GM19467 (cell line): ENCODE measurements at regions not wholly inside any gene's neighbourhood (a gene's known extent, or its start where the extent isn't known, plus 50 kb on each side); places are given as distances from the start of the nearest gene placed in this dataset.

Experiments used
- ATAC-seq: cut with Tn5 transposase; IDR thresholded peaks from one replicate; pipeline ENCODE4 v1.9.1; 2021; ENCODE audit warnings: mild to moderate bottlenecking, moderate library complexity; ENCODE audit not compliant: unreplicated experiment

GRCh38 chr4:80145739-80146138 lies 51.6 kb upstream of the PRDM8 start:
- no peak for ATAC-seq

GRCh38 chr4:80144676-80145470 lies 52.4 kb upstream of the PRDM8 start:
- no peak for ATAC-seq

- no peak for ATAC-seq
Observed at GRCh38 chr4:80143307-80143679, 54.0 kb upstream of the PRDM8 start.

GRCh38 chr4:80142394-80143306 lies 54.7 kb upstream of the PRDM8 start:
- ATAC-seq = no peak

- no peak for ATAC-seq
Observed at GRCh38 chr4:80141543-80141942, 55.8 kb upstream of the PRDM8 start.

GRCh38 chr4:80140194-80140593 lies 57.1 kb upstream of the PRDM8 start:
- ATAC-seq = no peak

- ATAC-seq = no peak
Observed at GRCh38 chr4:80139671-80140070, 57.6 kb upstream of the PRDM8 start.

GRCh38 chr4:80138551-80139538 lies 58.5 kb upstream of the PRDM8 start:
- peak; percentile 95 for ATAC-seq

- ATAC-seq = no peak
Observed at GRCh38 chr4:80137631-80138030, 59.7 kb upstream of the PRDM8 start.

GRCh38 chr4:80136270-80136669 lies 61.0 kb upstream of the PRDM8 start:
- ATAC-seq = no peak

GRCh38 chr4:80135702-80136058 lies 61.6 kb upstream of the PRDM8 start:
- no peak for ATAC-seq

- no peak for ATAC-seq
Observed at GRCh38 chr4:80134936-80135701, 62.1 kb upstream of the ANTXR2 start.

- no peak for ATAC-seq
Observed at GRCh38 chr4:80133240-80133783, 60.3 kb upstream of the ANTXR2 start.

- ATAC-seq = no peak
Observed at GRCh38 chr4:80129785-80130184, 56.8 kb upstream of the ANTXR2 start.

- ATAC-seq = no peak
Observed at GRCh38 chr4:80128941-80129340, 55.9 kb upstream of the ANTXR2 start.

- no peak for ATAC-seq
Observed at GRCh38 chr4:80127870-80128419, 54.9 kb upstream of the ANTXR2 start.

- ATAC-seq = no peak
Observed at GRCh38 chr4:80126435-80126834, 53.4 kb upstream of the ANTXR2 start.

- ATAC-seq = no peak
Observed at GRCh38 chr4:80125252-80126177, 52.5 kb upstream of the ANTXR2 start.
